ENCODE measurements at regions not wholly inside any gene's neighbourhood (a gene's known extent, or its start where the extent isn't known, plus 50 kb on each side); places are given as distances from the start of the nearest gene placed in this dataset.

- Histone ChIP-seq H3K79me2 (replicated peaks; ENCODE audit: insufficient read depth, low read length) (no peaks in the 10 kb centered on the region), H3K9me2 (ENCODE audit: insufficient read depth, low read length) (no peaks in the 10 kb centered on the region), H3K36me3 (ENCODE audit: insufficient read depth, low read length) (no peaks in the 10 kb centered on the region), H3K9me3 (ENCODE audit: low read length) (no peaks in the 10 kb centered on the region), H3K27me3 (ENCODE audit: insufficient read depth, low read depth, low read length) (no peaks in the 10 kb centered on the region), H3K4me3 (ENCODE audit: low read length) (no peak overlapping the region), H4K20me1 (ENCODE audit: insufficient read depth) (no peaks in the 10 kb centered on the region), H3K9ac (ENCODE audit: low read length) (no peak overlapping the region), H2AFZ (ENCODE audit: low read depth, low read length) (no peak overlapping the region), H3F3A (ENCODE audit: insufficient read depth, low read length, poor library complexity, severe bottlenecking) (no peaks in the 10 kb centered on the region), H3K27ac (ENCODE audit: low read length) (no peak overlapping the region), H3K4me2 (ENCODE audit: low read length) (no peak overlapping the region)
- TF ChIP-seq REST (IDR thresholded peaks at IDR 0.05; ENCODE audit: borderline replicate concordance) (no peak), CTCF (IDR thresholded peaks at IDR 0.05; ENCODE audit: poor library complexity, severe bottlenecking) (no peak), EP300 (conservative IDR thresholded peaks at IDR 0.05; ENCODE audit: poor library complexity, severe bottlenecking) (no peak), EZH2 (IDR thresholded peaks at IDR 0.05; ENCODE audit: borderline replicate concordance, insufficient read depth, low read length, poor library complexity, severe bottlenecking) (no peak), RAD21 (conservative IDR thresholded peaks at IDR 0.05) (no peak), SMC3 (conservative IDR thresholded peaks at IDR 0.05; ENCODE audit: poor library complexity) (no peak), MXI1 (conservative IDR thresholded peaks at IDR 0.05; ENCODE audit: poor library complexity, severe bottlenecking) (no peak), TAF1 (IDR thresholded peaks at IDR 0.05; ENCODE audit: low read depth) (no peak), POLR2AphosphoS5 (IDR thresholded peaks at IDR 0.05) (no peak)
Measured at GRCh38 chr6:4637691-4638433, 138.3 kb upstream of the CDYL start.

GRCh38 chr6:4636881-4637224 is 139.4 kb upstream of the CDYL start:
- no peak overlapping the region for H2AFZ ChIP-seq (ENCODE audit: low read depth, low read length)
- H3K9ac ChIP-seq (ENCODE audit: low read length) = no peak overlapping the region
- TF ChIP-seq TAF1 (IDR thresholded peaks at IDR 0.05; ENCODE audit: low read depth) = no peak
- no peak for TF ChIP-seq RAD21 (conservative IDR thresholded peaks at IDR 0.05)
- TF ChIP-seq EP300 (conservative IDR thresholded peaks at IDR 0.05; ENCODE audit: poor library complexity, severe bottlenecking) = no peak
- no peak for TF ChIP-seq CTCF (IDR thresholded peaks at IDR 0.05; ENCODE audit: poor library complexity, severe bottlenecking)

More at GRCh38 chr6:4636881-4637224, 139.4 kb upstream of the CDYL start:
- Histone ChIP-seq H4K20me1 (ENCODE audit: insufficient read depth) (no peaks in the 10 kb centered on the region), H3K36me3 (ENCODE audit: insufficient read depth, low read length) (no peaks in the 10 kb centered on the region), H3K9me2 (ENCODE audit: insufficient read depth, low read length) (no peaks in the 10 kb centered on the region), H3K27ac (ENCODE audit: low read length) (no peak overlapping the region), H3F3A (ENCODE audit: insufficient read depth, low read length, poor library complexity, severe bottlenecking) (no peaks in the 10 kb centered on the region), H3K27me3 (ENCODE audit: insufficient read depth, low read depth, low read length) (no peaks in the 10 kb centered on the region), H3K79me2 (replicated peaks; ENCODE audit: insufficient read depth, low read length) (no peaks in the 10 kb centered on the region), H3K9me3 (ENCODE audit: low read length) (no peaks in the 10 kb centered on the region), H3K4me2 (ENCODE audit: low read length) (no peak overlapping the region), H3K4me3 (ENCODE audit: low read length) (no peak overlapping the region)
